GM12878 (cell line): ENCODE measurements at regions not wholly inside any gene's neighbourhood (a gene's known extent, or its start where the extent isn't known, plus 50 kb on each side); places are given as distances from the start of the nearest gene placed in this dataset.

Source experiments
- ATAC-seq: fragments of 200-7000 bp; cut with Tn5 transposase; 3 replicates; pipeline ENCODE4 v1.9.1; 2020; ENCODE audit warnings: mild to moderate bottlenecking, moderate library complexity
- BruUV-seq: library from RNA; stranded (reverse); fragments of 400-500 nt; replicated peaks from 2 replicates; lab custom pipeline; 2021; lab: Mats Ljungman, UMichigan
- CTCF ChIA-PET: fragments of 300-600 bp; sonication (Branson Sonifier 250); formaldehyde crosslinking; extraction: SDS; loops from one replicate; lab custom pipeline; 2021; ENCODE audit warnings: inconsistent platforms; lab: Yijun Ruan, JAX
- POLR2A ChIA-PET: fragments of 350-600 bp; formaldehyde crosslinking; extraction: SDS; loops from one replicate; lab custom pipeline; 2021; ENCODE audit warnings: inconsistent platforms; lab: Charles Lee
- RAD21 ChIA-PET: fragments of 300-600 bp; sonication (Branson Sonifier 250); formaldehyde crosslinking; loops from one replicate; lab custom pipeline; 2023; ENCODE audit warnings: antibody characterized with exemption; ENCODE audit not compliant: unreplicated experiment; lab: Charles Lee
- SMC1A ChIA-PET: fragments of 300-600 bp; sonication (Branson Sonifier 250); formaldehyde crosslinking; loops from one replicate; lab custom pipeline; 2023; ENCODE audit not compliant: unreplicated experiment, uncharacterized antibody; lab: Charles Lee
- DNase-seq: peaks from one replicate; pipeline ENCODE4 v3.0.0-alpha.2; 2011; ENCODE audit warnings: low read depth, low spot score
- FAIRE-seq: peaks from 3 replicates; lab custom pipeline; 2011; peaks lifted over from hg19 to GRCh38; lab: Jason Lieb, UNC
- H2AFZ ChIP-seq: 2 replicates; pipeline ENCODE4 v1.6.0; 2011; ENCODE audit warnings: low read depth, low read length, control low read depth; ENCODE audit not compliant: control insufficient read depth
- H3K27ac ChIP-seq: 2 replicates; pipeline ENCODE4 v1.5.1; 2011; ENCODE audit warnings: control low read depth; ENCODE audit not compliant: control insufficient read depth, insufficient read depth
- H3K27me3 ChIP-seq, 2 experiments: replicated peaks in 1 of 2; 2 replicates each; pipeline versions ENCODE4 v1.6.0 to v1.6.1; 2011; ENCODE audit warnings: low read length in 1 of 2; ENCODE audit not compliant: control insufficient read depth in 2 of 2, insufficient read depth in 2 of 2
- H3K36me3 ChIP-seq, 2 experiments: 2 replicates each; pipeline ENCODE4 v1.5.1; 2011; ENCODE audit warnings: low read length in 1 of 2; ENCODE audit not compliant: control insufficient read depth in 2 of 2, insufficient read depth in 2 of 2
- H3K4me1 ChIP-seq: 2 replicates; pipeline ENCODE4 v1.6.1; 2011; ENCODE audit warnings: mild to moderate bottlenecking, low read length, moderate library complexity, mixed read lengths; ENCODE audit not compliant: control insufficient read depth, insufficient read depth
- H3K4me2 ChIP-seq: 2 replicates; pipeline ENCODE4 v1.6.0; 2011; ENCODE audit warnings: control low read depth; ENCODE audit not compliant: control insufficient read depth, insufficient read depth
- H3K4me3 ChIP-seq: fragments of 200-600 bp; sonication (generic); 2 replicates; pipeline ENCODE4 v1.5.1; 2016
- H3K79me2 ChIP-seq: 2 replicates; pipeline ENCODE4 v1.6.0; 2011; ENCODE audit warnings: low read length; ENCODE audit not compliant: control insufficient read depth, insufficient read depth
- H3K9ac ChIP-seq: 2 replicates; pipeline ENCODE4 v1.8.0; 2011; ENCODE audit warnings: low read length, control low read depth, mixed read lengths; ENCODE audit not compliant: control insufficient read depth, insufficient read depth
- H3K9me3 ChIP-seq: replicated peaks from 3 replicates; pipeline ENCODE4 v1.5.1; 2011; ENCODE audit warnings: mild to moderate bottlenecking, low read length; ENCODE audit not compliant: control insufficient read depth, insufficient read depth
- H4K20me1 ChIP-seq: 2 replicates; pipeline ENCODE4 v1.6.0; 2011; ENCODE audit not compliant: control insufficient read depth, insufficient read depth
- CBFB ChIP-seq: IDR thresholded peaks from 2 replicates; pipeline ENCODE4 v1.6.1; 2016; ENCODE audit warnings: antibody characterized with exemption, low read depth
- CBX5 ChIP-seq: sonication (generic); IDR thresholded peaks from 2 replicates; pipeline ENCODE4 v1.6.1; 2016; ENCODE audit warnings: low read depth, moderate library complexity, mild to moderate bottlenecking, inconsistent platforms
- EED ChIP-seq: sonication (generic); IDR thresholded peaks from 2 replicates; pipeline ENCODE4 v1.6.1; 2016; ENCODE audit warnings: antibody characterized with exemption, low read depth
- PAX8 ChIP-seq: fragments of 450-650 bp; IDR thresholded peaks from 2 replicates; pipeline ENCODE4 v1.6.1; 2017; ENCODE audit warnings: mild to moderate bottlenecking, moderate library complexity
- RELB ChIP-seq: fragments of 450-650 bp; IDR thresholded peaks from 2 replicates; pipeline ENCODE4 v1.6.1; 2017; ENCODE audit warnings: low read depth, mild to moderate bottlenecking, moderate library complexity
- SREBF2 ChIP-seq: IDR thresholded peaks from 2 replicates; pipeline ENCODE4 v1.6.1; 2012; ENCODE audit warnings: mild to moderate bottlenecking, low read length
- TCF12 ChIP-seq: IDR thresholded peaks from 2 replicates; pipeline ENCODE4 v1.6.1; 2011; ENCODE audit warnings: low read depth, mild to moderate bottlenecking, low read length
- ZNF384 ChIP-seq: IDR thresholded peaks from 2 replicates; pipeline ENCODE4 v1.6.1; 2012; ENCODE audit warnings: low read depth, mild to moderate bottlenecking, low read length, improper control_type of control experiment, borderline replicate concordance
- WGBS: methylation state at CpG from one replicate; pipeline ENCODE4 v1.1.6; 2016; ENCODE audit warnings: low lambda C conversion rate; ENCODE audit not compliant: insufficient replicate concordance, insufficient coverage; ENCODE audit errors: missing lambda C conversion rate; 5-methylcytosine and 5-hydroxymethylcytosine counted together
- in situ Hi-C: fragments of 300-500 bp; cut with MboI; formaldehyde crosslinking; loops from 9 replicates; pipeline ENCODE4 v1.14.3; 2018; ENCODE audit warnings: mixed read lengths
- intact Hi-C: fragments of 100-400 bp; cut with micrococcal nuclease; formaldehyde crosslinking; loops from one replicate; pipeline ENCODE4 v1.14.2; 2022; ENCODE audit not compliant: unreplicated experiment

GRCh38 chr5:148012801-148013200 is 51.0 kb upstream of the SPINK5 start (continued):
- TF ChIP-seq CBFB, result no peak

GRCh38 chr5:148011398-148012137 is 52.2 kb upstream of the SPINK5 start:
- Histone ChIP-seq H3K27ac (no peak overlapping the region), H3K27me3 (no peaks in the 10 kb centered on the region), H4K20me1 (no peaks in the 10 kb centered on the region), H3K9ac (no peak overlapping the region), H3K4me3 (no peak overlapping the region), H3K79me2 (no peaks in the 10 kb centered on the region), H3K4me2 (no peak overlapping the region), H3K36me3 (no peaks in the 10 kb centered on the region), H2AFZ (no peak overlapping the region), H3K4me1 (no peaks in the 10 kb centered on the region), H3K9me3 (no peaks in the 10 kb centered on the region)
- SMC1A ChIA-PET, result no interaction called here
- POLR2A ChIA-PET, result no interaction called here
- intact Hi-C loops (no loop called here), in situ Hi-C loops (no loop called here)
- RAD21 ChIA-PET, result no interaction called here
- CTCF ChIA-PET, result no interaction called here
- no peak for FAIRE-seq
- no peak for ATAC-seq
- BruUV-seq, result no TSS peak
- no peak for TF ChIP-seq ZNF384
- no peak for TF ChIP-seq EED
- TF ChIP-seq RELB, result no peak
- no peak for TF ChIP-seq SREBF2
- no peak for TF ChIP-seq CBX5
- TF ChIP-seq PAX8, result no peak
- no peak for TF ChIP-seq TCF12
- no peak for DNase-seq
- WGBS, result 2% methylated on average over 3 of the region's 3 CpGs
